Hematopoietic multipotent progenitor cell (in vitro differentiated cells): ENCODE measurements at regions not wholly inside any gene's neighbourhood (a gene's known extent, or its start where the extent isn't known, plus 50 kb on each side); places are given as distances from the start of the nearest gene placed in this dataset.

Experiments used
- DNase-seq, 3 donors: peaks; one replicate each; pipeline ENCODE4 v3.0.0-alpha.2; 2011 to 2015; ENCODE audit warnings: low read depth in 2 of 3, low spot score in 2 of 3

- no peak for DNase-seq
Observed at GRCh38 chr14:94926176-94926575, 156.3 kb upstream of the GSC start.

GRCh38 chr14:94925416-94926173, 155.7 kb upstream of the GSC start:
- DNase-seq: no peak

GRCh38 chr14:94924189-94924588, 154.3 kb upstream of the GSC start:
- DNase-seq: no peak

GRCh38 chr14:94923786-94924185, 153.9 kb upstream of the GSC start:
- DNase-seq: no peak

- no peak for DNase-seq
Observed at GRCh38 chr14:94922595-94923239, 152.8 kb upstream of the GSC start.

GRCh38 chr14:94921882-94922585, 152.1 kb upstream of the GSC start:
- no peak for DNase-seq

- DNase-seq: no peak
Observed at GRCh38 chr14:94921456-94921855, 151.5 kb upstream of the GSC start.

- DNase-seq: no peak
Observed at GRCh38 chr14:94919896-94920295, 150.0 kb upstream of the GSC start.

- DNase-seq: no peak
Observed at GRCh38 chr14:94918896-94919295, 149.0 kb upstream of the GSC start.

GRCh38 chr14:94917041-94917600, 147.2 kb upstream of the GSC start:
- DNase-seq: no peak

GRCh38 chr14:94914191-94914590, 144.3 kb upstream of the GSC start:
- DNase-seq: no peak

- DNase-seq: no peak
Observed at GRCh38 chr14:94907626-94908261, 137.8 kb upstream of the GSC start.

- DNase-seq: no peak
Observed at GRCh38 chr14:94906991-94907587, 137.2 kb upstream of the GSC start.

- no peak for DNase-seq
Observed at GRCh38 chr14:94906577-94906976, 136.7 kb upstream of the GSC start.

- DNase-seq: no peak
Observed at GRCh38 chr14:94904636-94905035, 134.7 kb upstream of the GSC start.

GRCh38 chr14:94903883-94904282, 134.0 kb upstream of the GSC start:
- no peak for DNase-seq

GRCh38 chr14:94903338-94903737, 133.4 kb upstream of the GSC start:
- DNase-seq: no peak

GRCh38 chr14:94897561-94897960, 127.6 kb upstream of the GSC start:
- DNase-seq: no peak

- DNase-seq: no peak
Observed at GRCh38 chr14:94897082-94897481, 127.2 kb upstream of the GSC start.

GRCh38 chr14:94893411-94894160, 123.7 kb upstream of the GSC start:
- no peak for DNase-seq
